HEK293 (cell line): ENCODE measurements at regions not wholly inside any gene's neighbourhood (a gene's known extent, or its start where the extent isn't known, plus 50 kb on each side); places are given as distances from the start of the nearest gene placed in this dataset.

Experiments used
- MYNN ChIP-seq: fragments of 450-650 bp; formaldehyde crosslinking; IDR thresholded peaks from 2 replicates; pipeline ENCODE4 v1.5.1; 2016; ENCODE audit warnings: missing biosample characterization, missing genetic modification characterization, borderline replicate concordance
- ZNF146 ChIP-seq: fragments of 450-650 bp; formaldehyde crosslinking; IDR thresholded peaks from 2 replicates; pipeline ENCODE4 v1.5.1; 2016; ENCODE audit warnings: missing biosample characterization, missing genetic modification characterization
- ZNF23 ChIP-seq: fragments of 450-650 bp; formaldehyde crosslinking; IDR thresholded peaks from 2 replicates; pipeline ENCODE4 v1.5.1; 2016; ENCODE audit warnings: missing biosample characterization, missing genetic modification characterization, borderline replicate concordance
- ZNF266 ChIP-seq: fragments of 450-650 bp; formaldehyde crosslinking; IDR thresholded peaks from 2 replicates; pipeline ENCODE4 v1.5.1; 2016; ENCODE audit warnings: missing biosample characterization, missing genetic modification characterization, low read depth
- ZNF324 ChIP-seq: fragments of 450-650 bp; formaldehyde crosslinking; IDR thresholded peaks from 2 replicates; pipeline ENCODE4 v1.5.1; 2016; ENCODE audit warnings: missing biosample characterization, missing genetic modification characterization
- TF ChIP-seq, protein P1 (sequence below): fragments of 450-650 bp; formaldehyde crosslinking; IDR thresholded peaks from 2 replicates; pipeline ENCODE4 v1.5.1; 2016; ENCODE audit warnings: missing biosample characterization, missing genetic modification characterization
- TF ChIP-seq, protein P2 (sequence below): fragments of 450-650 bp; formaldehyde crosslinking; IDR thresholded peaks from 2 replicates; pipeline ENCODE4 v1.5.1; 2017; ENCODE audit warnings: missing biosample characterization, mild to moderate bottlenecking, missing genetic modification characterization, moderate library complexity

DNA sequence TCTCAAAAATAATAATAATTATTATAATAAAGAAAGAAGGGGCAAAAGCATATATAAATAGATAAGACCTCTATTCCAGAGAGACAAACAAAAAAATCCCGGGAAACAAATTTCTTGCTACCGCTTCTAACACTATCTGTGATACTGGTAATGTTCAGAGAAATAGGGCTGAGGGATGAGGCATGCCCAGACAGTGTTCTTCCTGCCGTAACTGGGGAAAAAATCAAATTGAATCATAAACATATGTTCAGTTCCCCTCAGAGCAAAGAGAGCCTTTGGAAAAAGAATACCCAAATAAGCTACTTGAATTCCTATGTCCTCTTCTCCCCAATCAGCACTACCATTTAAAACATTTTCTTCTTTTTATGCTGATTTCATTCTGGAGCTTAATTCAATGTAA, 688.0 kb downstream of the KCNJ2 start:
- TF ChIP-seq, protein P1, sequence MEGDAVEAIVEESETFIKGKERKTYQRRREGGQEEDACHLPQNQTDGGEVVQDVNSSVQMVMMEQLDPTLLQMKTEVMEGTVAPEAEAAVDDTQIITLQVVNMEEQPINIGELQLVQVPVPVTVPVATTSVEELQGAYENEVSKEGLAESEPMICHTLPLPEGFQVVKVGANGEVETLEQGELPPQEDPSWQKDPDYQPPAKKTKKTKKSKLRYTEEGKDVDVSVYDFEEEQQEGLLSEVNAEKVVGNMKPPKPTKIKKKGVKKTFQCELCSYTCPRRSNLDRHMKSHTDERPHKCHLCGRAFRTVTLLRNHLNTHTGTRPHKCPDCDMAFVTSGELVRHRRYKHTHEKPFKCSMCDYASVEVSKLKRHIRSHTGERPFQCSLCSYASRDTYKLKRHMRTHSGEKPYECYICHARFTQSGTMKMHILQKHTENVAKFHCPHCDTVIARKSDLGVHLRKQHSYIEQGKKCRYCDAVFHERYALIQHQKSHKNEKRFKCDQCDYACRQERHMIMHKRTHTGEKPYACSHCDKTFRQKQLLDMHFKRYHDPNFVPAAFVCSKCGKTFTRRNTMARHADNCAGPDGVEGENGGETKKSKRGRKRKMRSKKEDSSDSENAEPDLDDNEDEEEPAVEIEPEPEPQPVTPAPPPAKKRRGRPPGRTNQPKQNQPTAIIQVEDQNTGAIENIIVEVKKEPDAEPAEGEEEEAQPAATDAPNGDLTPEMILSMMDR (tag by site-specific recombination), result no peak
- no peak for TF ChIP-seq ZNF23 (tag by site-specific recombination)
- TF ChIP-seq, protein P2, sequence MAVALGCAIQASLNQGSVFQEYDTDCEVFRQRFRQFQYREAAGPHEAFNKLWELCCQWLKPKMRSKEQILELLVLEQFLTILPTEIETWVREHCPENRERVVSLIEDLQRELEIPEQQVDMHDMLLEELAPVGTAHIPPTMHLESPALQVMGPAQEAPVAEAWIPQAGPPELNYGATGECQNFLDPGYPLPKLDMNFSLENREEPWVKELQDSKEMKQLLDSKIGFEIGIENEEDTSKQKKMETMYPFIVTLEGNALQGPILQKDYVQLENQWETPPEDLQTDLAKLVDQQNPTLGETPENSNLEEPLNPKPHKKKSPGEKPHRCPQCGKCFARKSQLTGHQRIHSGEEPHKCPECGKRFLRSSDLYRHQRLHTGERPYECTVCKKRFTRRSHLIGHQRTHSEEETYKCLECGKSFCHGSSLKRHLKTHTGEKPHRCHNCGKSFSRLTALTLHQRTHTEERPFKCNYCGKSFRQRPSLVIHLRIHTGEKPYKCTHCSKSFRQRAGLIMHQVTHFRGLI, result no peak
- TF ChIP-seq ZNF266 (tag by site-specific recombination), result no peak
- TF ChIP-seq MYNN (tag by site-specific recombination), result no peak
- TF ChIP-seq ZNF146 (tag by site-specific recombination), result no peak
- no peak for TF ChIP-seq ZNF324 (tag by site-specific recombination)
